GM19324 (cell line): ENCODE measurements at regions not wholly inside any gene's neighbourhood (a gene's known extent, or its start where the extent isn't known, plus 50 kb on each side); places are given as distances from the start of the nearest gene placed in this dataset.
"Not testable (repeated sequence)": the region's sequence is repeated elsewhere in the genome, so short reads cannot be mapped to it uniquely, and the experiment has no call there.

Experiments
- ATAC-seq: cut with Tn5 transposase; IDR thresholded peaks from one replicate; pipeline ENCODE4 v1.9.1; 2021; ENCODE audit warnings: mild to moderate bottlenecking, moderate library complexity; ENCODE audit not compliant: unreplicated experiment, low FRiP score

DNA sequence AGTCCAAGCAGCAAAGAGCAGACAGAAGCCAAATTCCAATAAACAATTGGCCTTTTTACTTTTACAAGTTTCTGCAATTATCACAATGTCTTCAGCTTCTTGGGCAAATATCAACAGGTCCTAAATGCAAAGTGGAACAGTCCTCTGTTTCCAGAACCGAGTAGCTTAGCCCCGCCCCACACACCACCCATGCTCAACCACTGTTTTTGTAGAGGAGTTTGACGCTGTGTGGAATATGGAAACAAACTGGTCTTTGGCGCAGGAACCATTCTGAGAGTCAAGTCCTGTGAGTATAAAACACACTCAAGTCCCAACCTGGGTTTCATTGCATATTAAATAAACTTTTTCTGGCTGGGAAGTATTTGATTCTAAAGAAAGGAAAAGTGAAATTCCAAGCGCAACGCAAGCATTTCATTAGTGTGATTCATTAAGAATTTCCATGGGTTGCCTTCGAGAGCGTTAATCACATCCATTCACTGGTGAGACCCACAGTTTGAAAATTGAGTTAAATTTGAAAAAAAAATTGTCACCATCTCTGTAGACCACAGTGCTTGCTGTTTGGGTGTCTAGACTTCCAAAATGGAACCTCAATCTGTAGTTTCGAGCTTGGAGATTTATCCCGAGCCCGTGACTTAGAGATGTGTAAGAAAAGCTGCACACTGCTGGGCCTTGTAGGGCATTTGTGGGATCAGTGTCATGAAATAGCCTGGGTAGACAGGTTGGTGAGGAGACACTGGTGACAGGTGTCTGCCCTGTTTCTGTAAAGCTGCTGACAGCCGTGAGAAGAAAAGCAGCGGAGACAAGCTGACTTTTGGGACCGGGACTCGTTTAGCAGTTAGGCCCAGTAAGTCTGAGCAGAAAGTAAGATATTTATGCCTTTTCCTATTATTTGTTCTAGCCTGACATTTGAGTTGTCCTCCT lies 96.1 kb downstream of the DAD1 start:
- no peak for ATAC-seq

DNA sequence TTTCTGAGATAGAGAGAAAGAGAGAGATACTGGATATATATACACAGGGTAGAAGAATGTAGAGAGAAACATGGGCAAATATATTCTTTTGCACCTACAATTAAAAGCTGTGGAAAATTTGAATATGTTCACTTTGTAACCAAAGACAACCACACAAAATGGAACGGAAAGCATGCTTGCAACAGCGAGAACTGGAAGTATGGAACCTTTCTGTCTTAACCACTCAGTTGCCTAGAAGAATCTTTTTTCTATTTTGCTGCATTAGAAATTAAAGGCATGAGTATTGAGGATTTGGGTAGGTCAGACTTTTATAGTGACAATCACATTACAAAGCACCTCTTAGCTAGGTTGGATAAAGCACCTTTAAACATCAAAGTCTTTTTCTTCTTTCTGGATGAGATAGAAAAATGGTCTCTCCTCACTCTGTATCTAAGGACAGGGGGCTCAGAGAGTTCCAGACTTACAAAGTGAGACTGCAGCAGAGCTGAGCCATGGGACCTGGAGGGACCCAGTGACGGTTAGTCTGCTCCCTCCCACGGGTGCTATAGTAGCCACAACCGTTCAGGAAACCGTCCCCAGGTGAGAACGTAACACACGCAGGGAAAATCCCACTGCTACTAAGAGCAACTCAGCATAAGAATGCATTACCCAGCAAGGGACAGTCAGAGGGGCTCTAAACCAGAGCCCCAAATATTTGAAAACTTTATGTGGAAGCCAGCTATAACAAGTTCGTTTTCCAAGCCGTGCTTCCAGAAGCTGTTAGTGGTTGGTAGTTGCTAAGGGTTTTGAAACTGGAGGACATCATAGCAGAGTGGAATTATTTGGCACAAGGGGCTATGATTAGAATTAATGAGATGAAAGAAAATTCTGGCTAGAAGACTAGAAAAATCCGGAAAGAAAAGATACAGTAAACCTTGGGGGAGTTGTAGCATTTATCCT lies 97.1 kb downstream of the DAD1 start:
- no peak for ATAC-seq

GRCh38 chr14:22491053-22491452 lies 98.0 kb downstream of the DAD1 start:
- not testable (repeated sequence) for ATAC-seq

DNA sequence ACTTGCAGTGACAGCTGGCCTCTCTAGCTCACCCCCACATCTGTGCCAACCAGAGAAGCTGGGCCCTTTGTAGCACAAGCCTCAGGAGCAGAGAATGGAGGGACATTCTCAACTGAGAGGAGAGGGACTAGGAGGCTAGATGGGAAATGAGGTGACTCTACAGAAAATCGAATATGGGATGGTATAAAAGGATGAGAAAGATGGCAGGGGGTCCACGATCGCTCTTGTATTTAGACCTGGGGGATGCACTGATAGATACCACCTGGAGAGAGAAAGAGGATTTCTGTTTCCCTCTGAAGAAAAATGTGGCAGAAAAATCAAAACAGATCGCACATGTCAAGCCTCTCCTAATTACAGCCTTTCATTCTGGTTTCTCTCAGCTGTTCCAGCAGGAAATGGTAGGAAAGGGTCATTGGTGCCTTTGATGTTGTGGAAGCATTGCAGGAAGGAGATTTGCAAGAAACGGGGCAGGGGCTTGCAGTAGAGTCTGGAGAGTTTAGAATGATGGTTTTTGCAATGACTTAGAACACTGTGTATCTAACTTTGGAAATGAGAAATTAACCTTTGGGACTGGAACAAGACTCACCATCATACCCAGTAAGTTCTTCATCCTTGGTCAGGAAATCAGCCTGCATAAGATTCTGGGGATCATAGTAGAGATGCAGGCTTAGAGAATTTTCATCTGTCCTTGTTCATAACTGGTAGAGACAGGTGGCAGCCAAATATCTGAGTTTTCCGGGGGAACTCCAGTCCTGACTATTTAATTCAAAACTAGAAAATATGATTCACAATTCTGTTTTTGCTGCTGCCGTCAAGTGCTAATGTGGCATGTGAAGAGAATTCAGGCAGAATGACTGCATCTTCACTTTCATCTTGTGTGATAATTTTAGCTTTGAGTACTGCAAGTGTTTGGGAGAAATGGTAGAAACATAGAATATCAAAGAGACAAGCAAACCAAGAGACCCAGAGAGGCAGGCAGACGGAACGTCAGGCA lies 98.8 kb downstream of the DAD1 start:
- no peak for ATAC-seq

- ATAC-seq = no peak
These were observed 99.8 kb downstream of the DAD1 start for GRCh38 chr14:22489244-22489545.

- ATAC-seq = no peak
These were observed 100.3 kb downstream of the DAD1 start for GRCh38 chr14:22488522-22489243.

DNA sequence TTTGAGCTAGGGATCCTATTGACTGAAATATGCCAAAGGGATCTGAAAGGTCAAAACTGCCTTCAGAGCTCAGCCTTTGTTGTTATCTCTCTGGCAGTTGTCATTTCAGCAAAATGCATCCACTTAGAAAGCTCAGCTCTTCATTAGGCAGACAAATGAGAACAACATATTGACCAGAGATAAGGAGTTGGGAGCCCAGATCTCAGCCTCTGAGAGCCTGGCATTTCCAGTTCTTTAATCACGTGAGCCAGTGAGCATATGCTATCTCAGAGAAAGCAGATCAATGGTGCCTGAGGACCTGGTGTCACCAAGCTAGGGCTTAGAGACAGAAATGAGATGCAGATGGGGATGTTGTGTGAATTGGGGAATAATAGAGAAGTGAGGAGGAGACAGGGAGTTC lies 101.1 kb downstream of the DAD1 start:
- no peak for ATAC-seq

DNA sequence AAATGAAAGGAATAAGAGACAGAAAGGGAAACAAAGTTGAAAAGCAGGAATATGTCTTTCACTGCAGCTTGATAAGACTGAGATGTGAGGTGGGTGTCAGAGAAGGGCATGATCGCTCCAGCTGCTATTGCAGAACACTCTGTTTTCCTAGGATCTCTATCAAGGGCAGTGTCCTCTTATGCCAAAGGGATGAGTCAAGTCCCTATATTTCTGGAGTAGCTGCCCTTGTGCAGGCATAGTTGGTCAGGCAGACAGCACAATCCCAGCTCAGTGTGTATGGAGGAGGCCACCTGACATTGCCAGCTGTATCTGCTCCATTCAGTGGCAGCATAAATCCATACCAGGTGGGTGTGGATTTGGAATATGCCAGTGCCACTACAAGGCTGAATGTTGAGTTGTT lies 101.6 kb downstream of the DAD1 start:
- no peak for ATAC-seq

GRCh38 chr14:22486675-22487074 lies 102.3 kb downstream of the DAD1 start:
- ATAC-seq = no peak

- ATAC-seq = no peak
These were observed 103.4 kb downstream of the DAD1 start for GRCh38 chr14:22485649-22486048.

DNA sequence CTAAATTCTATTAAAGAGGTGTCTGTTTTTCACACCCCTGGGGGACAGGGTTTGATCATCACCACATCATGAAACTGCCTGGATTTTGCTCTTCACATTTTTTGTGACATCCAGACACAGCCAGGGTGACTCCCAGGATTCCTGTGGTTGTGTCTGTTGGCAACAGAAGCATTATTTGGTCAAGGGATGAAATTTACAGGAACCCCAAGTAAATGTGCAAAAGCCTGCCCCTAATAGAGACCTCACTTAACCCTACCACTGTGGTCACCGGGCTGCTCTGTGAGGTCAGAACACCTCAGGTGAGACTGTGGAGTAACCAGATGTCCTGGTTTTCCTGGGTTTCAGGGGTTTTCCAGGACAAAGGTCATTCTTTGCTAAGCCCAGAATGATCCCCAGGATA lies 103.8 kb downstream of the DAD1 start:
- no peak for ATAC-seq

DNA sequence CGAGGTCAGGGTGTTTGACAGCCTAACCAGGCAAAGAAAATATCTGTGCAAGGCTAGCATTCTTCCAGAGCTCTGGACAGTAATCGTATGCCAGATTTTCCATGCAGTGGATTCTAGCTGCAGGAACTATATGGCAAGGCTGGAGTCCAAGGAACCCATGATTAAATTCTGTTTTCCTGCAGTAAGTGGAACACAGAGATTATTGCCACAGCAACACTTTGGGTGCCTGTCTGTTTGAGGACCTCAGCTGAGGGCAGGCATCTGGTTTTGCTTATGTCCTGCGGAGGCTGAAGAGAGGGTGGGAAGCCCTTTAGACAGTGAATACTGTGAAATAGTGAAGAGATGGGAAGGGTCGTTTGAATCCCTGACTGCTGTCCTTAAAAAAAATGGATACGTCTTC lies 104.4 kb downstream of the DAD1 start:
- ATAC-seq = no peak

DNA sequence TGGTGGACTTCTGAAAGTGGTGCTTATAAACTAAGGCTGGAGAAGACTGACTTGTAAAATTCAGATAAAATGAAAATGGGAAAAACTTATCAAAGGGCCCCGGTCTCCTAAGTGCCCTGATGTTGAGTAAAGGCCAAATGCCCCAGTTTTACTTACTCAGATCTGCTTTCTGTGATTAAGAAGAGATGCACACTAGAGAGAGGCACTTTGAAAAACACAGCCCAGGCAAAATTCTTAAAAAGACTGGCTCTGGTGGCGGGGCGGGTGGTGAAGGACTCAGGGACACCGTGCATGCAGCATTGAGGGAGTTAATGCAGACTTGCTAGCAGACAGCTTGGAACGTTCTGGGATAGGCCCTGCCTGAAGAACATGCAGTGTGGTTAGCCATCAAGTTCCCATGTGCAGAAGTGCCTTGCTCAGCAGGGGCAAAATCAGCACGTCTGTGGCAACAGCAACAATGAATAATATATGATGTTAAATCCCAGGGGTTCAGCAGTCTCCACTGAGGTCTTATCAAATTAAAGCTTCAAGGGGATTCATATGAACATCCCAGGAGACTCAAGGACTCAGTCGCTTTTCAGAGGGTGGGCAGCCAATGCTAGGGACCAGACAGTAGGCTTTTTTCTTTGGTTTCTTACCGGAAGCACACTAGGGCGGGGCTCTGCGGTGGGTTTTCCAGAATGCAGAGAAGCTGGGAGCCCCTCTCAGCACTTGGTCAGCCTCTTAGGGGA lies 105.0 kb downstream of the DAD1 start:
- ATAC-seq = no peak

DNA sequence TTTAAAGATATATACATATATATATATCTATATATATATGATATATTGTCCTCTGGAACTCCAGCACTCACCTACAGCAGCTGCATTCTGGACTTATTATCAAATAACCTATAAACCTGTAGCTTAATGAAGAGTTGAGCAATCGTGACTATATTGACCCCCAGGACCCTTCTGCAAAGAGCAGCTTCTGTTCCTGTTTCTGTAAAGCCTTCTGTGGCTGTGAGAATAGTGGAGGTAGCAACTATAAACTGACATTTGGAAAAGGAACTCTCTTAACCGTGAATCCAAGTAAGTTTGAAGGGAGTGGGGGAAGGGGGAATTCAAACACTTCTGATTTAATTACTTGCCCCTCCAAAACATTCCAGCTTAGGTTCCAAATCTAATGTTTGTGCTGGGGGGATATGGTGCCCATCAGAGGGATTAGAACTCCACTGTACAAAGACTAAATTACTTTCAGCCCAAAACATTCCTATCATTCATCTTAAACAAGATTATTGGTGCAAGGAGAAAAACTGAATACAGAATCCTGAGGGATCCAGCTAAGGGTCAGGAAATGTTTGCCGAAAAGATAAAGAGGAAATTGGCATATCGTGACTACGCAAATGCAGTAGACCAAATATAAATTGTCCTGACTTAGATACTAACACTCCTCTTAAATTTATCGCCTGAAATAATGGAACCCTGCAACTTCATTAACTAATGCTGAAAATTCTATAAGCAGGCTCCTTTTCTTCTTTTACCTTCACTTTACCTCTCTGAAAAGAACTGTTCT lies 106.1 kb downstream of the DAD1 start:
- ATAC-seq = no peak

GRCh38 chr14:22482085-22482694 lies 106.8 kb downstream of the DAD1 start:
- ATAC-seq = no peak

DNA sequence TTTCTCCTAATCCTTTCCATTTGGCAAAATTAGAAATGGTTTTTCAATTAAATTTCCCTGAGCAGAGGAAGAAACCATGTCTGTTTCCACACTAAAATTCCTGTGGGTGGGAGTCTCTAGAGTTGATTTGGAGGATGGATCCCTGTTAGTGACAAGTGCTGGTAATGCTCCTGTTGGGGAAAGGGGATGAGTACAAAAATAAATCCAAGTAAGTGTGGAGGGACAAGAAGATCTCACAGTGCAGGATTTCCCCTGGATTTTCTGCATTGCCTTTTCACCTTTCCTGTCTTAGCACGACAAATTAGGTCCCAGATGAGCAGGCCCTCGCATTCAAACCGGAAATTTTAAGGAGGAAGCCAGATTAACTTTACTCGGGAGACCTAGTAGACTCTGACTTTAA lies 107.5 kb downstream of the DAD1 start:
- no peak for ATAC-seq

DNA sequence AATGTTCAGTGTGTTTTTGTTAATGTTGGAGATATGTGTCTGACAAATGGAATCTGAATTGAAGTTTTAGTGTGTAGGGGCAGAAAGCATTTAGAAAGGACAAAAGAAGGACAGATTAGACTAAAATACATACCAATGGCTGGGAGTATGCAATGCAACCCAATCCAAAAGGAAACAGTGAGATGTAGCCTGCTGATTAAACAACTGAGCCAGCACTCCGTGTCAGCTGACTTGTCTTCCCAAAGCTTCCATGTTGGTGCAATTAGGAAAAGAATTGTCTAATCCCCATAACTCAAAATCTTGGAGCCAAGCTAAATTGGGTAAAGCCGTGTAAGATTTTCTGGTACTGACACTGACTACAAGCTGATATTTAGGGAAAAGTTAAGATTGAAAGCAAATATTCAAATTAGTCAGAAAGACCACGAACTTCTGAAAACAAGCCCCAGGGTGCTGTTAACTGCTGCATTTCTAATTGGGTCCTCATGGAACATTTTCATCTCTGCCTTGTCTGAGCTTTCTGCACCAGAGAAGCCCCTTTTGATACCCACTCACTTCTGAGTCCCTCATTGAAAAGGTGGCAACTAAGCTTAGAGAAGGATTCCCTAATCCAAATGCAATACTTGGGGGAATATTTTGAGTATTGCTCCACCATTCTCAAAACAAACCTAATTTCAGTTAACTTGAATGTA lies 109.1 kb downstream of the DAD1 start:
- ATAC-seq = no peak
